ENCODE measurements at regions not wholly inside any gene's neighbourhood (a gene's known extent, or its start where the extent isn't known, plus 50 kb on each side); places are given as distances from the start of the nearest gene placed in this dataset.

GRCh38 chr10:131512852-131513251 lies 201.3 kb upstream of the TCERG1L start:
- Histone ChIP-seq H3K27ac (ENCODE audit: low read depth, low read length) (no peak overlapping the region), H3F3A (ENCODE audit: control insufficient read depth, insufficient read depth) (no peaks in the 10 kb centered on the region), H3K79me2 (ENCODE audit: control insufficient read depth, low read length) (no peaks in the 10 kb centered on the region), H3K4me1 (ENCODE audit: control insufficient read depth, low read length) (no peaks in the 10 kb centered on the region), H3K36me3 (ENCODE audit: control insufficient read depth, low read length) (no peaks in the 10 kb centered on the region), H3K9me3 (ENCODE audit: control insufficient read depth, insufficient read depth, low read length) (peaks cover 6% of the 10 kb centered on the region; the same call in 1 of the 2 replicates), H3K27me3 (ENCODE audit: control insufficient read depth, low read length) (no peaks in the 10 kb centered on the region), H3K4me2 (ENCODE audit: low read length) (no peak overlapping the region), H3K9me2 (replicated peaks; ENCODE audit: control insufficient read depth, low read length) (no peaks in the 10 kb centered on the region), H3K4me3 (ENCODE audit: low read length) (no peak overlapping the region), H4K20me1 (ENCODE audit: control insufficient read depth, insufficient read depth, low read depth, low read length) (no peaks in the 10 kb centered on the region)
- no peak for TF ChIP-seq CTCF (IDR thresholded peaks at IDR 0.05; ENCODE audit: low read depth, low read length, poor library complexity, severe bottlenecking)
- TF ChIP-seq EZH2phosphoT487 (IDR thresholded peaks at IDR 0.05; ENCODE audit: borderline replicate concordance, low read length), result no peak

DNA sequence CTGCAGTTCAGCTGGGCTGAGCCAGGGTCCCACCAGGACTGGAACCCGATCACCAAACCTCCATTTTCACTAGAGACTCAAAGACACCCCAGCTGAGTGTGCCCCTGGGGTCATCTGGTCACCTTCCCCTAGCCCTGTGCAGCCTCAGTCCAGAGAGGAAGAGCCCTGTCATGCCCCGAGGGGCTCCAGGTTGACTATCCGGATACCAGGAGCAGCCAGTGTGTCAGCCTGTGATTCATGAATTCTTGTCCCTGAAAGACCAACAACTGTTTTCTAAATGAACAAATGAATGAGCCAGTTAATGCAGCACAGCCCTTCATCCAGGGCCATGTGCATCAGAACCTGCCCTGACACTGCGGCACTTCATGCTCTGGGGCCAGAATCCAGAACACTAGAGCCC lies 201.9 kb upstream of the TCERG1L start:
- peaks cover 6% of the 10 kb centered on the region; the same call in 1 of the 2 replicates for H3K9me3 ChIP-seq (ENCODE audit: control insufficient read depth, insufficient read depth, low read length)
- no peaks in the 10 kb centered on the region for H3K79me2 ChIP-seq (ENCODE audit: control insufficient read depth, low read length)

GRCh38 chr10:131513901-131514300 lies 202.4 kb upstream of the TCERG1L start:
- Histone ChIP-seq H3K36me3 (ENCODE audit: control insufficient read depth, low read length) (no peaks in the 10 kb centered on the region), H3F3A (ENCODE audit: control insufficient read depth, insufficient read depth) (no peaks in the 10 kb centered on the region), H3K27ac (ENCODE audit: low read depth, low read length) (no peak overlapping the region), H3K9me3 (ENCODE audit: control insufficient read depth, insufficient read depth, low read length) (peaks cover 6% of the 10 kb centered on the region; the same call in 1 of the 2 replicates), H3K27me3 (ENCODE audit: control insufficient read depth, low read length) (no peaks in the 10 kb centered on the region), H3K4me1 (ENCODE audit: control insufficient read depth, low read length) (no peaks in the 10 kb centered on the region), H3K9me2 (replicated peaks; ENCODE audit: control insufficient read depth, low read length) (no peaks in the 10 kb centered on the region), H3K4me3 (ENCODE audit: low read length) (no peak overlapping the region), H4K20me1 (ENCODE audit: control insufficient read depth, insufficient read depth, low read depth, low read length) (no peaks in the 10 kb centered on the region), H3K4me2 (ENCODE audit: low read length) (no peak overlapping the region), H3K79me2 (ENCODE audit: control insufficient read depth, low read length) (no peaks in the 10 kb centered on the region)
- no peak for TF ChIP-seq CTCF (IDR thresholded peaks at IDR 0.05; ENCODE audit: low read depth, low read length, poor library complexity, severe bottlenecking)
- no peak for TF ChIP-seq EZH2phosphoT487 (IDR thresholded peaks at IDR 0.05; ENCODE audit: borderline replicate concordance, low read length)

More for the DNA sequence above, 201.9 kb upstream of the TCERG1L start:
- Histone ChIP-seq H4K20me1 (ENCODE audit: control insufficient read depth, insufficient read depth, low read depth, low read length) (no peaks in the 10 kb centered on the region), H3F3A (ENCODE audit: control insufficient read depth, insufficient read depth) (no peaks in the 10 kb centered on the region), H3K4me1 (ENCODE audit: control insufficient read depth, low read length) (no peaks in the 10 kb centered on the region), H3K27me3 (ENCODE audit: control insufficient read depth, low read length) (no peaks in the 10 kb centered on the region), H3K4me3 (ENCODE audit: low read length) (no peak overlapping the region), H3K36me3 (ENCODE audit: control insufficient read depth, low read length) (no peaks in the 10 kb centered on the region), H3K4me2 (ENCODE audit: low read length) (no peak overlapping the region), H3K27ac (ENCODE audit: low read depth, low read length) (no peak overlapping the region), H3K9me2 (replicated peaks; ENCODE audit: control insufficient read depth, low read length) (no peaks in the 10 kb centered on the region)
- no peak for TF ChIP-seq CTCF (IDR thresholded peaks at IDR 0.05; ENCODE audit: low read depth, low read length, poor library complexity, severe bottlenecking)
- no peak for TF ChIP-seq EZH2phosphoT487 (IDR thresholded peaks at IDR 0.05; ENCODE audit: borderline replicate concordance, low read length)

All from DOHH2 (cell line).